ENCODE measurements at regions not wholly inside any gene's neighbourhood (a gene's known extent, or its start where the extent isn't known, plus 50 kb on each side); places are given as distances from the start of the nearest gene placed in this dataset.

DNA sequence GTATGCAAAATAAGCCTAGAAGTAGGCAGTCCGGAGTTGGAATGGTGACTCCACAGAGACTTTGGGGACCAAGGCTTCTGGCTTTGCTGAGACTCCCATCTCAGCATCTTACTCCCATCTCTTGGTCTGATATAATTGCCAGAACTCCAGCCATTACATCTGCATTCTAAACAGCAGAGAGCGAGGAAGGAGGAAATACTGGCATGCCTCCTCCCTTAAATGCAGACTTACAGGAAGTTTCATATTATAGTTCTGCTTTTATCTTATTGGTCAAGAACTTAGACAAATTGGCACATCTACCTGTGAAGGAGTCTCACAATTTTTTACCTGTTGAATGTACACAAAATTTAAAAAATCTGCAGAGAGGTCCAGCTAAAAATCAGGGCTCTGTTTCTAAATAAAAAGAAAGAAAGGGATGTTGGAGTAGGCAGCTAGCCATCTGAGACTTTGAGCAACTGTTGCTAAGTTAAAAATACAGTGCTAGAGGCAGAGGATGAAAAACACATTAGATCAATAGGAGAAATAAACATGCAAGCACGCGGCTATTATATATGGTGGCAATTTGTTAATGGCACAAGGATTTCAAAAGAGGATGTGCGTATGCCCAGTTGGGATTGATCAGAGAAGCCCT, 209.9 kb upstream of the HMGA2 start:
- 84% methylated on average over 5 of the region's 5 CpGs for WGBS
- DNase-seq (ENCODE audit: low spot score) = no peak
- H3K27me3 ChIP-seq (ENCODE audit: control insufficient read depth in 4 of 4, insufficient read depth in 4 of 4, low read length in 3 of 4) = peaks cover 0 to 5% (median 1%) of the 10 kb centered on the region in 4 donors
- H3K4me1 ChIP-seq (ENCODE audit: control insufficient read depth in 4 of 4, insufficient read depth in 4 of 4, low read length in 3 of 4) = no peaks in the 10 kb centered on the region
- H3K9me3 ChIP-seq (ENCODE audit: control insufficient read depth in 4 of 4, low read length in 3 of 4) = no peaks in the 10 kb centered on the region
- H3K36me3 ChIP-seq (ENCODE audit: control insufficient read depth in 4 of 4, insufficient read depth in 3 of 4, low read depth in 1 of 4, low read length in 3 of 4) = no peaks in the 10 kb centered on the region
- H3K4me3 ChIP-seq (ENCODE audit: low read depth in 1 of 3, low read length in 3 of 3) = no peak overlapping the region
- TF ChIP-seq TAF1 (conservative IDR thresholded peaks at IDR 0.05) = no peak
- TF ChIP-seq RAD21 (IDR thresholded peaks at IDR 0.05) = no peak
- no peak for TF ChIP-seq JUND (IDR thresholded peaks at IDR 0.05)
- TF ChIP-seq, protein P1, sequence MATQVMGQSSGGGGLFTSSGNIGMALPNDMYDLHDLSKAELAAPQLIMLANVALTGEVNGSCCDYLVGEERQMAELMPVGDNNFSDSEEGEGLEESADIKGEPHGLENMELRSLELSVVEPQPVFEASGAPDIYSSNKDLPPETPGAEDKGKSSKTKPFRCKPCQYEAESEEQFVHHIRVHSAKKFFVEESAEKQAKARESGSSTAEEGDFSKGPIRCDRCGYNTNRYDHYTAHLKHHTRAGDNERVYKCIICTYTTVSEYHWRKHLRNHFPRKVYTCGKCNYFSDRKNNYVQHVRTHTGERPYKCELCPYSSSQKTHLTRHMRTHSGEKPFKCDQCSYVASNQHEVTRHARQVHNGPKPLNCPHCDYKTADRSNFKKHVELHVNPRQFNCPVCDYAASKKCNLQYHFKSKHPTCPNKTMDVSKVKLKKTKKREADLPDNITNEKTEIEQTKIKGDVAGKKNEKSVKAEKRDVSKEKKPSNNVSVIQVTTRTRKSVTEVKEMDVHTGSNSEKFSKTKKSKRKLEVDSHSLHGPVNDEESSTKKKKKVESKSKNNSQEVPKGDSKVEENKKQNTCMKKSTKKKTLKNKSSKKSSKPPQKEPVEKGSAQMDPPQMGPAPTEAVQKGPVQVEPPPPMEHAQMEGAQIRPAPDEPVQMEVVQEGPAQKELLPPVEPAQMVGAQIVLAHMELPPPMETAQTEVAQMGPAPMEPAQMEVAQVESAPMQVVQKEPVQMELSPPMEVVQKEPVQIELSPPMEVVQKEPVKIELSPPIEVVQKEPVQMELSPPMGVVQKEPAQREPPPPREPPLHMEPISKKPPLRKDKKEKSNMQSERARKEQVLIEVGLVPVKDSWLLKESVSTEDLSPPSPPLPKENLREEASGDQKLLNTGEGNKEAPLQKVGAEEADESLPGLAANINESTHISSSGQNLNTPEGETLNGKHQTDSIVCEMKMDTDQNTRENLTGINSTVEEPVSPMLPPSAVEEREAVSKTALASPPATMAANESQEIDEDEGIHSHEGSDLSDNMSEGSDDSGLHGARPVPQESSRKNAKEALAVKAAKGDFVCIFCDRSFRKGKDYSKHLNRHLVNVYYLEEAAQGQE (IDR thresholded peaks at IDR 0.05) = no peak
- TF ChIP-seq, protein P2, sequence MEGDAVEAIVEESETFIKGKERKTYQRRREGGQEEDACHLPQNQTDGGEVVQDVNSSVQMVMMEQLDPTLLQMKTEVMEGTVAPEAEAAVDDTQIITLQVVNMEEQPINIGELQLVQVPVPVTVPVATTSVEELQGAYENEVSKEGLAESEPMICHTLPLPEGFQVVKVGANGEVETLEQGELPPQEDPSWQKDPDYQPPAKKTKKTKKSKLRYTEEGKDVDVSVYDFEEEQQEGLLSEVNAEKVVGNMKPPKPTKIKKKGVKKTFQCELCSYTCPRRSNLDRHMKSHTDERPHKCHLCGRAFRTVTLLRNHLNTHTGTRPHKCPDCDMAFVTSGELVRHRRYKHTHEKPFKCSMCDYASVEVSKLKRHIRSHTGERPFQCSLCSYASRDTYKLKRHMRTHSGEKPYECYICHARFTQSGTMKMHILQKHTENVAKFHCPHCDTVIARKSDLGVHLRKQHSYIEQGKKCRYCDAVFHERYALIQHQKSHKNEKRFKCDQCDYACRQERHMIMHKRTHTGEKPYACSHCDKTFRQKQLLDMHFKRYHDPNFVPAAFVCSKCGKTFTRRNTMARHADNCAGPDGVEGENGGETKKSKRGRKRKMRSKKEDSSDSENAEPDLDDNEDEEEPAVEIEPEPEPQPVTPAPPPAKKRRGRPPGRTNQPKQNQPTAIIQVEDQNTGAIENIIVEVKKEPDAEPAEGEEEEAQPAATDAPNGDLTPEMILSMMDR (IDR thresholded peaks at IDR 0.05; ENCODE audit: low read depth, low read length, missing input control) = no peak
- no peak for TF ChIP-seq EGR1 (IDR thresholded peaks at IDR 0.05; ENCODE audit: low read depth in 2 of 2)
- TF ChIP-seq SP1 (IDR thresholded peaks at IDR 0.05) = no peak
- no peak for TF ChIP-seq FOXA1 (IDR thresholded peaks at IDR 0.05)
- no peak for TF ChIP-seq NR2F2 (IDR thresholded peaks at IDR 0.05)
- H3K9ac ChIP-seq (ENCODE audit: low read depth in 1 of 2, low read length in 2 of 2) = no peak overlapping the region
- no peak overlapping the region for H3K27ac ChIP-seq (ENCODE audit: low read depth in 1 of 2, low read length in 2 of 2)

DNA sequence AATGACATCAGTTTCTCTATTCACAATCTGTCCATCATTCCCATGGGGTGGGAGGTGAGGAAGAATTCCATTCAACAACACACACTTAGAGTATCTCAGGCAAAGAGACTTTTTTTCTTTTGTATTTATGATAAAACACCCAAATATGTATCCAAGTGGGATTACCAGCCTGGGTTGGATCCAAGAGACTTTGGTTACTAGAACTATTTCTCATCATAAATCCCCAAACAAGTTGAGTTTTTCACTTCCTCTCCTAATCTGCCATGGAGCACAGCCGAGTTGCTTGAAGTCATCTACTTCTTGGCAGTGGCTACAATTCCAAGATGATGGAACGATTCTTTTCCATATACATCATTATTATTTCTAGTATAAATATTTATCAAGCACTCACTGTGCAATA, 209.2 kb upstream of the HMGA2 start:
- Histone ChIP-seq H3K4me1 (ENCODE audit: control insufficient read depth in 4 of 4, insufficient read depth in 4 of 4, low read length in 3 of 4) (no peaks in the 10 kb centered on the region), H3K27ac (ENCODE audit: low read depth in 1 of 2, low read length in 2 of 2) (no peak overlapping the region), H3K27me3 (ENCODE audit: control insufficient read depth in 4 of 4, insufficient read depth in 4 of 4, low read length in 3 of 4) (peaks cover 0 to 7% (median 1%) of the 10 kb centered on the region in 4 donors), H3K36me3 (ENCODE audit: control insufficient read depth in 4 of 4, insufficient read depth in 3 of 4, low read depth in 1 of 4, low read length in 3 of 4) (no peaks in the 10 kb centered on the region), H3K9ac (ENCODE audit: low read depth in 1 of 2, low read length in 2 of 2) (no peak overlapping the region), H3K9me3 (ENCODE audit: control insufficient read depth in 4 of 4, low read length in 3 of 4) (no peaks in the 10 kb centered on the region), H3K4me3 (ENCODE audit: low read depth in 1 of 3, low read length in 3 of 3) (no peak overlapping the region)
- DNase-seq (ENCODE audit: low spot score) = no peak
- WGBS = 68% methylated on average over 2 of the region's 2 CpGs
- TF ChIP-seq RAD21 (IDR thresholded peaks at IDR 0.05) = no peak
- TF ChIP-seq, protein P3, sequence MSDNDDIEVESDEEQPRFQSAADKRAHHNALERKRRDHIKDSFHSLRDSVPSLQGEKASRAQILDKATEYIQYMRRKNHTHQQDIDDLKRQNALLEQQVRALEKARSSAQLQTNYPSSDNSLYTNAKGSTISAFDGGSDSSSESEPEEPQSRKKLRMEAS (IDR thresholded peaks at IDR 0.05) = no peak
- TF ChIP-seq, protein P2 (IDR thresholded peaks at IDR 0.05; ENCODE audit: low read depth, low read length, missing input control) = no peak
- no peak for TF ChIP-seq RXRA (IDR thresholded peaks at IDR 0.05)
- TF ChIP-seq FOXA2 (IDR thresholded peaks at IDR 0.05) = no peak
- TF ChIP-seq HNF4A (conservative IDR thresholded peaks at IDR 0.05) = no peak
- no peak for TF ChIP-seq GABPA (IDR thresholded peaks at IDR 0.05 in 1 of 2, conservative IDR thresholded peaks at IDR 0.05 in 1 of 2)
- TF ChIP-seq TAF1 (conservative IDR thresholded peaks at IDR 0.05) = no peak
- TF ChIP-seq, protein P4, sequence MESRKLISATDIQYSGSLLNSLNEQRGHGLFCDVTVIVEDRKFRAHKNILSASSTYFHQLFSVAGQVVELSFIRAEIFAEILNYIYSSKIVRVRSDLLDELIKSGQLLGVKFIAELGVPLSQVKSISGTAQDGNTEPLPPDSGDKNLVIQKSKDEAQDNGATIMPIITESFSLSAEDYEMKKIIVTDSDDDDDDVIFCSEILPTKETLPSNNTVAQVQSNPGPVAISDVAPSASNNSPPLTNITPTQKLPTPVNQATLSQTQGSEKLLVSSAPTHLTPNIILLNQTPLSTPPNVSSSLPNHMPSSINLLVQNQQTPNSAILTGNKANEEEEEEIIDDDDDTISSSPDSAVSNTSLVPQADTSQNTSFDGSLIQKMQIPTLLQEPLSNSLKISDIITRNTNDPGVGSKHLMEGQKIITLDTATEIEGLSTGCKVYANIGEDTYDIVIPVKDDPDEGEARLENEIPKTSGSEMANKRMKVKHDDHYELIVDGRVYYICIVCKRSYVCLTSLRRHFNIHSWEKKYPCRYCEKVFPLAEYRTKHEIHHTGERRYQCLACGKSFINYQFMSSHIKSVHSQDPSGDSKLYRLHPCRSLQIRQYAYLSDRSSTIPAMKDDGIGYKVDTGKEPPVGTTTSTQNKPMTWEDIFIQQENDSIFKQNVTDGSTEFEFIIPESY (IDR thresholded peaks at IDR 0.05) = no peak
- no peak for TF ChIP-seq NR2F2 (IDR thresholded peaks at IDR 0.05)
- TF ChIP-seq EGR1 (IDR thresholded peaks at IDR 0.05; ENCODE audit: low read depth in 2 of 2) = no peak
- no peak for TF ChIP-seq JUND (IDR thresholded peaks at IDR 0.05)
- TF ChIP-seq HNF4G (IDR thresholded peaks at IDR 0.05) = no peak
- no peak for TF ChIP-seq SP1 (IDR thresholded peaks at IDR 0.05)
- TF ChIP-seq, protein P5, sequence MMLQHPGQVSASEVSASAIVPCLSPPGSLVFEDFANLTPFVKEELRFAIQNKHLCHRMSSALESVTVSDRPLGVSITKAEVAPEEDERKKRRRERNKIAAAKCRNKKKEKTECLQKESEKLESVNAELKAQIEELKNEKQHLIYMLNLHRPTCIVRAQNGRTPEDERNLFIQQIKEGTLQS (IDR thresholded peaks at IDR 0.05) = no peak
- no peak for TF ChIP-seq FOXA1 (IDR thresholded peaks at IDR 0.05)
- TF ChIP-seq, protein P1 (IDR thresholded peaks at IDR 0.05) = no peak

Measured in liver (tissue), 8 donors.